ENCODE measurements at regions not wholly inside any gene's neighbourhood (a gene's known extent, or its start where the extent isn't known, plus 50 kb on each side); places are given as distances from the start of the nearest gene placed in this dataset.

DNA sequence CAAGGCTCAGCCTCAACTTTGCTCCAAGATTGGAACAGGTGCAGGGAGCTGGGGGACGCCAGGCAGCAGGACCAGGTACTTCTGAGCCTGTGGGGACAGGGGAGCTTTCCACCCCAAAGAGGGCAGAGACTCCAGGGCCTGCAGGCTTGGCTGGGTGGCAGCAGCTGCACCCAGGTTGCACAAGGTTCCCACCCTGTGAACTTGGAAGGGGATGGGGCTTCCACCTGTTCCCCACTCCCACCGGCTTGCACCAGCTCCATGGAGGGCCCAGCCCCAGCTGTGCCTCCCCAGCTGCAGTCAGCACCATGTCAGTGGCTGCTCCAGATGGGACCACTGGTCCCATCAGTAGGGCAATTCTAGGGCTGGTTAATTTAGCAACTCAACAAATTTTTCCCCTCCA lies 114.0 kb upstream of the CDKN3 start:
- no peak overlapping the region for H3K27ac Mint-ChIP-seq
- no peak overlapping the region for H3K4me3 Mint-ChIP-seq
- TF ChIP-seq, protein P1, sequence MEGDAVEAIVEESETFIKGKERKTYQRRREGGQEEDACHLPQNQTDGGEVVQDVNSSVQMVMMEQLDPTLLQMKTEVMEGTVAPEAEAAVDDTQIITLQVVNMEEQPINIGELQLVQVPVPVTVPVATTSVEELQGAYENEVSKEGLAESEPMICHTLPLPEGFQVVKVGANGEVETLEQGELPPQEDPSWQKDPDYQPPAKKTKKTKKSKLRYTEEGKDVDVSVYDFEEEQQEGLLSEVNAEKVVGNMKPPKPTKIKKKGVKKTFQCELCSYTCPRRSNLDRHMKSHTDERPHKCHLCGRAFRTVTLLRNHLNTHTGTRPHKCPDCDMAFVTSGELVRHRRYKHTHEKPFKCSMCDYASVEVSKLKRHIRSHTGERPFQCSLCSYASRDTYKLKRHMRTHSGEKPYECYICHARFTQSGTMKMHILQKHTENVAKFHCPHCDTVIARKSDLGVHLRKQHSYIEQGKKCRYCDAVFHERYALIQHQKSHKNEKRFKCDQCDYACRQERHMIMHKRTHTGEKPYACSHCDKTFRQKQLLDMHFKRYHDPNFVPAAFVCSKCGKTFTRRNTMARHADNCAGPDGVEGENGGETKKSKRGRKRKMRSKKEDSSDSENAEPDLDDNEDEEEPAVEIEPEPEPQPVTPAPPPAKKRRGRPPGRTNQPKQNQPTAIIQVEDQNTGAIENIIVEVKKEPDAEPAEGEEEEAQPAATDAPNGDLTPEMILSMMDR (conservative IDR thresholded peaks at IDR 0.05) = no peak
- no peaks in the 10 kb centered on the region for H3K9me3 Mint-ChIP-seq
- H3K27me3 Mint-ChIP-seq = peaks cover 8% of the 10 kb centered on the region
- DNase-seq (ENCODE audit: extremely low spot score, unreplicated experiment) = no peak
- H3K36me3 Mint-ChIP-seq = no peaks in the 10 kb centered on the region
- H3K4me1 Mint-ChIP-seq (ENCODE audit: unreplicated experiment) = peaks cover 11% of the 10 kb centered on the region

DNA sequence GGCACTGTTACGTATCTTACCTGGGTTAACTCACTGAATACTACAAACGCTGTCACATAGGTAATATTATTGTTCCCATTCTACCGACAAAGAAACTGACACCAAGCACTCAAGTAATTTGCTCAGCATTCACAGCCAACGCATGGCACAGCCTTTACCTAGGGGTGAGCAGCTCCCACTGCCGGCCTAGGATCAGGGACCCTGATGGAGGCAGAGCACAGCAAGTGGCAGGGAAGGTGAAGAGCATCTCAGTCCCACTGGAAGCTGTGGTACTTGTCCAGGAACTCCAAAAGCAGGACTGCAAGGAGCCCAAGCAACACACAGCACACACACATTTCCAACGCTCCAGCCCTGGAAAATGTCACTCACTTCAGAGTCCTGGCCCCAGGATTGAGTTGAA lies 111.8 kb upstream of the CDKN3 start:
- Mint-ChIP-seq H3K4me3 (no peak overlapping the region), H3K4me1 (ENCODE audit: unreplicated experiment) (peaks cover 18% of the 10 kb centered on the region), H3K9me3 (no peaks in the 10 kb centered on the region), H3K27ac (no peak overlapping the region), H3K27me3 (peaks cover 8% of the 10 kb centered on the region), H3K36me3 (no peaks in the 10 kb centered on the region)
- TF ChIP-seq, protein P1 (conservative IDR thresholded peaks at IDR 0.05) = no peak
- no peak for DNase-seq (ENCODE audit: extremely low spot score, unreplicated experiment)

DNA sequence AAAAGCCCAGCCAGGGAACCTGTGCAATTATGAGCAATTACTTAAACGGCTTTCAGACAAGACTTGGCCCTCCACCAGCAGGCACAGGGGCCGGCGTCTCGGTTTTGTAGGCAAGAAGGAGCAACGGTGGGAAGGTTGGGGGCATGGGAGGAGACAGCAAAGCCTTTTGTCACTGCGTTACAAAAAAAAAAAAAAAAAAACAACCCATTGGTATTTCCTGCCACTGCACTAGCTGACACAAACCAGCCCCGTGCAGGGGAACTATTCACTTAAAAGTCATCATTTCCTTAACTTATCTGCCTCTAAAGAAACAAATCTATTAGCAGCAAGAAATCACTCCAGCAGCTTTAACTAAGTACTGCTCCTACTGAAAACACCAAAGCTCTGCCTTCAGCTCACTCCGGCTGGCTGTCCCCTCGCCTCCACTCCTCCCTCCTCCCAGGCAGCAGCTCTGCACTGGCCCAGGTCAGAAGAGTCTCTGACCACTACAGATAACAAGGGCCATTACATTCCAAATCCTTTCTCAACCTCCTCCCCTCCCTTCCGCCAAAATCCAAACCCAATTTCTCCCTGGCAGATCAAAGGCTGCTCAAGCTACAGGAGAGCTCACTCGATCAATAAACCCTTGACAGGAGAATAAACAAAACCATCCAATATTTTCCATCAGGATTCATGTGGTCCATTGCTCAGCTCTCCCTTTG lies 105.2 kb upstream of the CDKN3 start:
- Mint-ChIP-seq H3K4me3 (peak overlapping the region; percentile 74), H3K4me1 (ENCODE audit: unreplicated experiment) (peaks cover 56% of the 10 kb centered on the region), H3K27ac (peak overlapping the region; percentile 21), H3K9me3 (peaks cover 12% of the 10 kb centered on the region), H3K27me3 (peaks cover 26% of the 10 kb centered on the region), H3K36me3 (peaks cover 4% of the 10 kb centered on the region)
- DNase-seq (ENCODE audit: extremely low spot score, unreplicated experiment) = no peak
- TF ChIP-seq, protein P1 (conservative IDR thresholded peaks at IDR 0.05) = no peak

DNA sequence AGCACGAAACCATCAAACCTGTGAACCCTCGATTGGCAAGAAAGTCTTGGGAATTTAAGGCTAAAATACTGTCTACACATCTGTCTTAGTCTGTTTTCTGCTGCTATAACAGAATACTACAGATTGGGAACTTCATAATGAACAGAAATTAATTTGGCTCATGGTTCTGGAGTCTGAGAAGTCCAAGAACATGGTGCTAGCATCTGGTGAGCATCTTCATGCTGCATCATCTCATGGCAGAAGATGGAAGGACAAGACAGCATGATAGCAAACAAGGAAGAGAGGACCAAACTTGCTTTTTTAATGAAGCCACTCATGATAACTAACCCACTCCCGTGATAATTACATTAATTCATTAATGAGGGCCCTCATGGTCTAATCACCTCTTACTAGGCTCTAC lies 102.0 kb upstream of the CDKN3 start:
- no peak overlapping the region for H3K4me3 Mint-ChIP-seq
- peaks cover 12% of the 10 kb centered on the region for H3K9me3 Mint-ChIP-seq
- peaks cover 32% of the 10 kb centered on the region for H3K27me3 Mint-ChIP-seq
- TF ChIP-seq, protein P1 (conservative IDR thresholded peaks at IDR 0.05) = no peak
- no peak overlapping the region for H3K27ac Mint-ChIP-seq
- peaks cover 66% of the 10 kb centered on the region for H3K4me1 Mint-ChIP-seq (ENCODE audit: unreplicated experiment)
- peaks cover 4% of the 10 kb centered on the region for H3K36me3 Mint-ChIP-seq
- DNase-seq (ENCODE audit: extremely low spot score, unreplicated experiment) = no peak

DNA sequence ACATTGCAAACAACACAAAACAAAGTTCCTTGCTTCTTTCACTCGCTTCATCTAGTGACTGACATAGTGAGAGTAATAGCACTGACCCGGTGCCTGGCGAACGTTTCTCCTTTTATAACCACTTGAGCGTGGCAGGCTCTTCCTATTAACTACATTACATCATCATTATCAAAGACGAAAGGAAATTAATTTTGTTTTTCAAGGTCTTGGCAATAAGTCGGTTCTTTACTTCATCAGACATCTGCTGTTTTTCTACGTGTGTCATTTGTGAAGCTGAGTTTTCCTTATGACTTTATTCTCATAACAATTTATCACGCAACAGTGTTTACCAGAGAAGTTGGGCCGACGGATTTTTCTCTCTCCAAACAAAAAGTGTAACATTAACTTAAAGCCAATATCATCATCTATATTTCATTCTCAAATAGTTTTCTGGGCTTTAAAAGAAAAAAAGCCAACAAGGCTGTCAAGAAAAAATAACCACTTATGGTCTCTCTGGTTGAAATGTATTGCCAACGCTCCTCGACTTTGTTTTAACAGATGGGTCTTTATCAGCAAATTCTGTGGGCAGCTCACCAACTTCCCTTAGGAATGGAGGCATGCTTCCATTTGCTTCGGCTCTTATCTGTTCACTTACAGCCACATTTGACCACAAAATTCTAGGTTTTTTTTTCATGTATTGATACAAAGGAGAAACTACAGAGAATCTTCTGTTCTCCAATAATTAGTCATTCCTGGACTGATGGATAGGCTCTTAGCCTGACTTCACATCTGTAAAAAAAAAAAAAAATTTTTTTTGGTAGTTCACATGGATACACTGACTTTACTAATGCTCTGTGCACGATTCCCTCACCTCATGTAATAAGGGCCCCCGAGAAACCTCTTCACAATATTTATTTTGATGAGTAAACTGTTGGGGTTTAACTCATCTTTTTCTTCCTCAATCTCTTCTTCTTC lies 97.1 kb upstream of the CDKN3 start:
- Mint-ChIP-seq H3K4me1 (ENCODE audit: unreplicated experiment) (peaks cover 34% of the 10 kb centered on the region), H3K4me3 (peak overlapping the region; percentile 42), H3K9me3 (peaks cover 14% of the 10 kb centered on the region), H3K36me3 (peaks cover 4% of the 10 kb centered on the region), H3K27me3 (peaks cover 32% of the 10 kb centered on the region), H3K27ac (peak overlapping the region; percentile 17)
- TF ChIP-seq, protein P1 (conservative IDR thresholded peaks at IDR 0.05) = no peak
- DNase-seq (ENCODE audit: extremely low spot score, unreplicated experiment) = no peak
